K562 (cell line): ENCODE measurements at regions not wholly inside any gene's neighbourhood (a gene's known extent, or its start where the extent isn't known, plus 50 kb on each side); places are given as distances from the start of the nearest gene placed in this dataset.

ENCODE experiments used
- BRCA1 ChIP-seq, 2 experiments: fragments of 450-650 bp in 1 of 2; sonication (generic) in 1 of 2; formaldehyde crosslinking in 1 of 2; IDR thresholded peaks; 2 replicates each; pipeline versions ENCODE4 v1.5.0 to v1.6.1; 2017 to 2020; ENCODE audit warnings: mild to moderate bottlenecking in 1 of 2, missing genetic modification reagents in 1 of 2
- GATAD2B ChIP-seq: fragments of 450-650 bp; IDR thresholded peaks from 2 replicates; pipeline ENCODE4 v1.6.1; 2017; ENCODE audit warnings: mild to moderate bottlenecking, borderline replicate concordance
- ILK ChIP-seq: fragments of 450-650 bp; IDR thresholded peaks from 2 replicates; pipeline ENCODE4 v1.6.1; 2016; ENCODE audit warnings: missing genetic modification characterization, low read depth, mild to moderate bottlenecking, missing compliant biosample characterization, moderate library complexity, borderline replicate concordance
- IRF2 ChIP-seq: sonication (generic); formaldehyde crosslinking; IDR thresholded peaks from 2 replicates; pipeline ENCODE4 v1.8.1; 2022; ENCODE audit warnings: mild to moderate bottlenecking, missing genetic modification reagents
- KAT7 ChIP-seq: sonication (generic); formaldehyde crosslinking; IDR thresholded peaks from 2 replicates; pipeline ENCODE4 v1.8.0; 2022; ENCODE audit warnings: missing genetic modification reagents, mild to moderate bottlenecking, borderline replicate concordance
- KAT8 ChIP-seq: fragments of 450-650 bp; IDR thresholded peaks from 2 replicates; pipeline ENCODE4 v1.6.1; 2016; ENCODE audit warnings: low read depth, mild to moderate bottlenecking
- L3MBTL2 ChIP-seq: fragments of 450-650 bp; IDR thresholded peaks from 2 replicates; pipeline ENCODE4 v1.6.1; 2016; ENCODE audit warnings: mild to moderate bottlenecking, moderate library complexity
- MAFK ChIP-seq: IDR thresholded peaks from 2 replicates; pipeline ENCODE4 v1.6.1; 2011; ENCODE audit warnings: low read length, improper control_type of control experiment
- MEIS2 ChIP-seq: fragments of 450-650 bp; IDR thresholded peaks from 2 replicates; pipeline ENCODE4 v1.6.1; 2014; ENCODE audit warnings: mild to moderate bottlenecking; ENCODE audit not compliant: partially characterized antibody
- POLR2AphosphoS2 ChIP-seq: IDR thresholded peaks from 2 replicates; pipeline ENCODE4 v1.6.1; 2012; ENCODE audit warnings: low read length, improper control_type of control experiment
- THRAP3 ChIP-seq: fragments of 450-650 bp; IDR thresholded peaks from 2 replicates; pipeline ENCODE4 v1.6.1; 2016; ENCODE audit warnings: mild to moderate bottlenecking, inconsistent platforms, borderline replicate concordance
- ZNF224 ChIP-seq: sonication (generic); formaldehyde crosslinking; IDR thresholded peaks from 2 replicates; pipeline ENCODE4 v1.8.0; 2022; ENCODE audit warnings: mild to moderate bottlenecking, missing genetic modification reagents
- TF ChIP-seq, protein P1 (sequence below): sonication (generic); formaldehyde crosslinking; IDR thresholded peaks from 2 replicates; pipeline ENCODE4 v1.8.1; 2023; ENCODE audit warnings: missing genetic modification reagents, mild to moderate bottlenecking, borderline replicate concordance
- TF ChIP-seq, protein P2 (sequence below): IDR thresholded peaks from 2 replicates; pipeline ENCODE4 v1.6.1; 2014; ENCODE audit warnings: antibody characterized with exemption
- TF ChIP-seq, protein P3 (sequence below): fragments of 450-650 bp; IDR thresholded peaks from one replicate; pipeline ENCODE4 v1.6.1; 2018; ENCODE audit warnings: mild to moderate bottlenecking, moderate library complexity; ENCODE audit not compliant: partially characterized antibody
- TF ChIP-seq, protein P4 (sequence below): fragments of 450-650 bp; IDR thresholded peaks from 2 replicates; pipeline ENCODE4 v1.6.1; 2017; ENCODE audit warnings: antibody characterized with exemption
- TF ChIP-seq, protein P5 (sequence below): fragments of 450-650 bp; conservative IDR thresholded peaks from 2 replicates; pipeline ENCODE4 v1.6.1; 2016; ENCODE audit warnings: missing genetic modification characterization, low read depth, mild to moderate bottlenecking, missing compliant biosample characterization, moderate library complexity

DNA sequence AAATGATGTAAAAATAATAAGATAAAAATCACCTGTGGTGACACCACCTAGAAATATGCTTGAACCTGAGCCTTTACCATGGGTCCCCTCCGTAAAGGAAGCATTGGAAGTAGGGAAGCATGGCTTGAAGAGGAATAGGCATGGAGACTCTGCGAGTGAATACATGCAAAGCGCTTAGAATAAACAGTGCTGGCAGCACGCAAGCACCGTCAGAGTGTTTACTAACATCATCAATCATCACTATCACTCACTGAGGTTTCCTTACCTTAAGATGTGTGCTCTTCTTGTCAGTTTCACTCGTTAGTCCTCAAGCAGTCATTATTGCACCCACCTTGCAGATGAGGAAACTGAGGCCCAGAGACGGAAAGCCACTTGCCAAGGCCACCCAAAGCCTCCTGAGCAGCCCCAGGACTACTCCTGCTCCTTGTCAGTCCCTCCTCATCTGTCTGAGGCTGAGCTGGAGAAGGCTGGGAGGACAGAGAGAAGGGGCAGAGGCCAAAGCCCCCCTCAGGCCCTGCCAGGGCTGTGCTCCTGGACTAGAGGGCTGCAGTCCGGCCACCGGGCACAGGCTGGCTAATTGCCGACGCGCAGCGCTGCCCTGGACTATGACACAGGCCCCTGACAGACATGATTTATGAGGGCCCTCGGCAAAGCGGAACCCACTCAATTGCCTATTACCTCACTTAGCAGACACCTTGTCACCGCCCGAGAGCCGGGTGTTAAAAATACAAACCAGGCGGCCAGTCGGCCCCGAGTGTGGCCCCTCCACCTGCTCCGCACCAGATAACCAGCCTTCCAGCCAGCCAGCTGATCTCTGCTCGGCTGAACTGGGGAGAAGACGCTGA, 168.9 kb downstream of the MN1 start (continued):
- TF ChIP-seq, protein P1, sequence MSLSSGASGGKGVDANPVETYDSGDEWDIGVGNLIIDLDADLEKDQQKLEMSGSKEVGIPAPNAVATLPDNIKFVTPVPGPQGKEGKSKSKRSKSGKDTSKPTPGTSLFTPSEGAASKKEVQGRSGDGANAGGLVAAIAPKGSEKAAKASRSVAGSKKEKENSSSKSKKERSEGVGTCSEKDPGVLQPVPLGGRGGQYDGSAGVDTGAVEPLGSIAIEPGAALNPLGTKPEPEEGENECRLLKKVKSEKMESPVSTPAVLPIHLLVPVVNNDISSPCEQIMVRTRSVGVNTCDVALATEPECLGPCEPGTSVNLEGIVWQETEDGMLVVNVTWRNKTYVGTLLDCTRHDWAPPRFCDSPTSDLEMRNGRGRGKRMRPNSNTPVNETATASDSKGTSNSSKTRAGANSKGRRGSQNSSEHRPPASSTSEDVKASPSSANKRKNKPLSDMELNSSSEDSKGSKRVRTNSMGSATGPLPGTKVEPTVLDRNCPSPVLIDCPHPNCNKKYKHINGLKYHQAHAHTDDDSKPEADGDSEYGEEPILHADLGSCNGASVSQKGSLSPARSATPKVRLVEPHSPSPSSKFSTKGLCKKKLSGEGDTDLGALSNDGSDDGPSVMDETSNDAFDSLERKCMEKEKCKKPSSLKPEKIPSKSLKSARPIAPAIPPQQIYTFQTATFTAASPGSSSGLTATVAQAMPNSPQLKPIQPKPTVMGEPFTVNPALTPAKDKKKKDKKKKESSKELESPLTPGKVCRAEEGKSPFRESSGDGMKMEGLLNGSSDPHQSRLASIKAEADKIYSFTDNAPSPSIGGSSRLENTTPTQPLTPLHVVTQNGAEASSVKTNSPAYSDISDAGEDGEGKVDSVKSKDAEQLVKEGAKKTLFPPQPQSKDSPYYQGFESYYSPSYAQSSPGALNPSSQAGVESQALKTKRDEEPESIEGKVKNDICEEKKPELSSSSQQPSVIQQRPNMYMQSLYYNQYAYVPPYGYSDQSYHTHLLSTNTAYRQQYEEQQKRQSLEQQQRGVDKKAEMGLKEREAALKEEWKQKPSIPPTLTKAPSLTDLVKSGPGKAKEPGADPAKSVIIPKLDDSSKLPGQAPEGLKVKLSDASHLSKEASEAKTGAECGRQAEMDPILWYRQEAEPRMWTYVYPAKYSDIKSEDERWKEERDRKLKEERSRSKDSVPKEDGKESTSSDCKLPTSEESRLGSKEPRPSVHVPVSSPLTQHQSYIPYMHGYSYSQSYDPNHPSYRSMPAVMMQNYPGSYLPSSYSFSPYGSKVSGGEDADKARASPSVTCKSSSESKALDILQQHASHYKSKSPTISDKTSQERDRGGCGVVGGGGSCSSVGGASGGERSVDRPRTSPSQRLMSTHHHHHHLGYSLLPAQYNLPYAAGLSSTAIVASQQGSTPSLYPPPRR (CRISPR knock-in tag) = no peak
- no peak for TF ChIP-seq L3MBTL2
- no peak for TF ChIP-seq GATAD2B
- TF ChIP-seq THRAP3 = no peak
- no peak for TF ChIP-seq KAT7
- TF ChIP-seq, protein P2, sequence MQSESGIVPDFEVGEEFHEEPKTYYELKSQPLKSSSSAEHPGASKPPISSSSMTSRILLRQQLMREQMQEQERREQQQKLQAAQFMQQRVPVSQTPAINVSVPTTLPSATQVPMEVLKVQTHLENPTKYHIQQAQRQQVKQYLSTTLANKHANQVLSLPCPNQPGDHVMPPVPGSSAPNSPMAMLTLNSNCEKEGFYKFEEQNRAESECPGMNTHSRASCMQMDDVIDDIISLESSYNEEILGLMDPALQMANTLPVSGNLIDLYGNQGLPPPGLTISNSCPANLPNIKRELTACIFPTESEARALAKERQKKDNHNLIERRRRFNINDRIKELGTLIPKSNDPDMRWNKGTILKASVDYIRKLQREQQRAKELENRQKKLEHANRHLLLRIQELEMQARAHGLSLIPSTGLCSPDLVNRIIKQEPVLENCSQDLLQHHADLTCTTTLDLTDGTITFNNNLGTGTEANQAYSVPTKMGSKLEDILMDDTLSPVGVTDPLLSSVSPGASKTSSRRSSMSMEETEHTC = no peak
- no peak for TF ChIP-seq ZNF224 (CRISPR knock-in tag)
- TF ChIP-seq, protein P3, sequence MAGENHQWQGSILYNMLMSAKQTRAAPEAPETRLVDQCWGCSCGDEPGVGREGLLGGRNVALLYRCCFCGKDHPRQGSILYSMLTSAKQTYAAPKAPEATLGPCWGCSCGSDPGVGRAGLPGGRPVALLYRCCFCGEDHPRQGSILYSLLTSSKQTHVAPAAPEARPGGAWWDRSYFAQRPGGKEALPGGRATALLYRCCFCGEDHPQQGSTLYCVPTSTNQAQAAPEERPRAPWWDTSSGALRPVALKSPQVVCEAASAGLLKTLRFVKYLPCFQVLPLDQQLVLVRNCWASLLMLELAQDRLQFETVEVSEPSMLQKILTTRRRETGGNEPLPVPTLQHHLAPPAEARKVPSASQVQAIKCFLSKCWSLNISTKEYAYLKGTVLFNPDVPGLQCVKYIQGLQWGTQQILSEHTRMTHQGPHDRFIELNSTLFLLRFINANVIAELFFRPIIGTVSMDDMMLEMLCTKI = no peak
- TF ChIP-seq, protein P4, sequence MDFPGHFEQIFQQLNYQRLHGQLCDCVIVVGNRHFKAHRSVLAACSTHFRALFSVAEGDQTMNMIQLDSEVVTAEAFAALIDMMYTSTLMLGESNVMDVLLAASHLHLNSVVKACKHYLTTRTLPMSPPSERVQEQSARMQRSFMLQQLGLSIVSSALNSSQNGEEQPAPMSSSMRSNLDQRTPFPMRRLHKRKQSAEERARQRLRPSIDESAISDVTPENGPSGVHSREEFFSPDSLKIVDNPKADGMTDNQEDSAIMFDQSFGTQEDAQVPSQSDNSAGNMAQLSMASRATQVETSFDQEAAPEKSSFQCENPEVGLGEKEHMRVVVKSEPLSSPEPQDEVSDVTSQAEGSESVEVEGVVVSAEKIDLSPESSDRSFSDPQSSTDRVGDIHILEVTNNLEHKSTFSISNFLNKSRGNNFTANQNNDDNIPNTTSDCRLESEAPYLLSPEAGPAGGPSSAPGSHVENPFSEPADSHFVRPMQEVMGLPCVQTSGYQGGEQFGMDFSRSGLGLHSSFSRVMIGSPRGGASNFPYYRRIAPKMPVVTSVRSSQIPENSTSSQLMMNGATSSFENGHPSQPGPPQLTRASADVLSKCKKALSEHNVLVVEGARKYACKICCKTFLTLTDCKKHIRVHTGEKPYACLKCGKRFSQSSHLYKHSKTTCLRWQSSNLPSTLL = no peak
- no peak for TF ChIP-seq POLR2AphosphoS2
- no peak for TF ChIP-seq MAFK
- peak; percentile 97 for TF ChIP-seq MEIS2
- TF ChIP-seq BRCA1 (IDR thresholded peaks at IDR 0.05) = no peak
- no peak for TF ChIP-seq BRCA1 (CRISPR knock-in tag; IDR thresholded peaks at IDR 0.05)
- TF ChIP-seq, protein P5, sequence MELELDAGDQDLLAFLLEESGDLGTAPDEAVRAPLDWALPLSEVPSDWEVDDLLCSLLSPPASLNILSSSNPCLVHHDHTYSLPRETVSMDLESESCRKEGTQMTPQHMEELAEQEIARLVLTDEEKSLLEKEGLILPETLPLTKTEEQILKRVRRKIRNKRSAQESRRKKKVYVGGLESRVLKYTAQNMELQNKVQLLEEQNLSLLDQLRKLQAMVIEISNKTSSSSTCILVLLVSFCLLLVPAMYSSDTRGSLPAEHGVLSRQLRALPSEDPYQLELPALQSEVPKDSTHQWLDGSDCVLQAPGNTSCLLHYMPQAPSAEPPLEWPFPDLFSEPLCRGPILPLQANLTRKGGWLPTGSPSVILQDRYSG (tag) = no peak
- TF ChIP-seq KAT8 = no peak
- no peak for TF ChIP-seq ILK (tag)
- TF ChIP-seq IRF2 (CRISPR knock-in tag) = no peak
